NCI-H526 (cell line): ENCODE measurements at regions not wholly inside any gene's neighbourhood (a gene's known extent, or its start where the extent isn't known, plus 50 kb on each side); places are given as distances from the start of the nearest gene placed in this dataset.

Experiments used
- DNase-seq, 2 experiments: peaks; one replicate each; lab custom pipeline; 2025; lab: John Stamatoyannopoulos, UW

DNA sequence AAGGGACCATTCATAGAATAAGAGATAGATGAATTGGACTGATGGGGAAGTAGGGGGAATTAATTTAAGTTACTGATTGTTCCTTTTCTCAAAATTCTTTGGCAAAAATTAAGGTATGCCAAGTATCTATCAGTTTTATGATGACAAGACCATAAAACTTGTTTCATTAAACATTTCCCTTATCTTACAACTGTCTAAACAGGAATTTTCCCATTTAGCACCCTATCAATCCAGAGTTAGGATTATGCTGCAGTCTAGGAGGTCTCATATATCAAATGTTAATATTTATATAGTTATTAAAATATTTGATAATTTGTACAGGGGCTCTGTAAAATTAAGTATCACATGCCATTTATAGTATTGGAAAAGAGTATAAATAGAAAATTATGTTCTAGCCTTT, 51.5 kb upstream of the ARID1B start:
- no peak for DNase-seq

DNA sequence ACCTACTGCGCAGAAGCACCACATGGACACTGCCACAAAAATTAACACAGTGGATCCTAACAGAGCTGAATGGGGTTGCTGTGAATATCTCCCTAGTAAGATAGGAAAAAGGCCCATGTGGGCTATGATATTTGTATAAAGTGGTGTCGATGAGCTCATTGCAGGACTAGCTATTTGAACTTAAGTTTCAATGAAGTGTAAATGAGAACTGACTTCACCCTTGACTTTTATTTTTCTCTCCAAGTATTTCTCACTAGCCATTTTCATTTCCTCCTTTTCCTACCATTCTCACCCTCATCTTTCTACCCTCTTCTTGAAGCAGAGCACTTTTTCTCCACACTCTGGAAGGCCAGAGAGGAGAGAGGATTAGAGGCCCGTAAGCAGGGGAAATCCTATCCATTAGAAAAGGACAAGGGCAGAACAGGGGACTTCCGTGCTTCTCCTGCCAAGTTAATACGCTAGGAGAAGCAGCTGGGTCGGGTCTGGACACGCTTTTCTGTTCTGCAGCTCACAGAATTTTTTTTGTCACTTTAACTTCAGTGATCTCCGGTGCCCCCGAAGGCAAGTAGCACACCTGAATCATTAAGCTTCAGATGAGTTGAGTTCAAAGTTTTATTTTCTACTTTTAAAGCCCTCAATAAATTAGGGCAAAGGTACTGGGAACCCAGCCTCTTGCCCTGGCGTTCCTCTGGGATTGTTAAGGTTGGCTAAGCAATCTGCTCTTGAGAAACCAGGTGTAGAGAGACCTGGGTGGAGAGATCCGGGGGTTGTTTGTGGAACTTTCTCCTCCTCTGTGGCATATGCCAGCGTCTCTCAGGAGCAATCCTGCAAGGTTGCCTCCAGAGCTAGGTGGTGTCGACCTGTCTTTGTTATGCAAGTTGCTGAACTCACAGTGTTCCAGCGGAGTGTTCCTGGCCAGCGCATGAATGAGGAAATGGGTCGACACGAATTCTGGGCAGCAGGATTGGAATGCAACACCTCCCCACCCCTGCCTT, 56.2 kb upstream of the ARID1B start:
- DNase-seq = peak in 1 of 2 experiments; percentile 6

DNA sequence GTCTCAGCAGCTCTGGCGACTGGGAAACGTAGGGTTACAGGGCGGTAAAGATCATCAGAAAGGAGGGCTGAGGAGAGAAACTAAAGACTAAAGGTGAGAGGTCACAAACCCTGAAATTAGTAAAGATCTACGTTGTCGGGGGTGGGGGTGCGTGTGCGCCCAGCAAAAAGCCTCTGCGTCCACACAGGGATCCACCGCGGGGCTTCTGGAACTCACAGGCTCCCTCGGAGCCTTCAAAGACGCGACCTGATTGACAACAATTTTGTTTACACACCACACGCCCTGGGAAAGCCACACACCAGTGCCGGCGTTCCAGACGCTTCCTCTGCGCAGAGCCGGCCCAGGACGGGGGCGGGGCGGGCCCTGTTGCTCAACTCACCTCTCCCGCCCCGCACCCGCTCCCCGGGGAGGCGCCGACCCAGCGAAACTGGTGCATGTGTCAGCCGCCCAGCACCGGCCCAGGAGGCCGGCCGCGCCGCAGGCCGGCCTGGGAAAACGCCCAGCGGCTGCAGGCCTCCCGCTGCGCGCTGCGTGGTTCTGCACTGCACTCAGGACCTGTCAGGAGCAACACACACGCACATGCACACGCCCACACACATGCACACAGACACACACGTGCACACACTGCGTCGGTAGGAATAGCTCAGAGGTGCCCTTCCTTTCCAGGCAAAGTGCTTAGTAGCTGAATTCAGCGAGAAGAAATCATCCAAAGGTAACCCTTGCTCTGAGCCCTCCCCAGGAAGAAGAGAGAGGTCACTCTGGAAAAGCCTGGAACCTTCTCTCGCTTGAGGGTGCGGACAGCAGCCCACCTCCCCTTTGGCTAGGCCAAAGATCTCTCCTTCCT, 57.2 kb upstream of the ARID1B start:
- DNase-seq = peak; percentile 60 to 91

DNA sequence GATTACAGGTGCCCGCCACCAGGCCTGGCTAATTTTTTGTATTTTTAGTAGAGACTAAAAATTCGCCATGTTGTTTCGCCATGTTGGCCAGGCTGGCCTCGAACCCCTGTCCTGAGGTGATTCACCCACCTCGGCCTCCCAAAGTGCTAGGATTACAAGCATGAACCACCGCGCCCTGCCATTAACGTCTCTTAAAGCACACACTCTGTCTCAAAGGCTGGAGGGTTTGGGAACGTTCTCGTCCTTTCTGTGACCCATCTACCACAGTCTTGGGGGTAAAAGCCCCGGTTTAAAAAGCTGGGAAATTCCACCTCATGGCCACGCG, 57.8 kb upstream of the ARID1B start:
- no peak for DNase-seq

DNA sequence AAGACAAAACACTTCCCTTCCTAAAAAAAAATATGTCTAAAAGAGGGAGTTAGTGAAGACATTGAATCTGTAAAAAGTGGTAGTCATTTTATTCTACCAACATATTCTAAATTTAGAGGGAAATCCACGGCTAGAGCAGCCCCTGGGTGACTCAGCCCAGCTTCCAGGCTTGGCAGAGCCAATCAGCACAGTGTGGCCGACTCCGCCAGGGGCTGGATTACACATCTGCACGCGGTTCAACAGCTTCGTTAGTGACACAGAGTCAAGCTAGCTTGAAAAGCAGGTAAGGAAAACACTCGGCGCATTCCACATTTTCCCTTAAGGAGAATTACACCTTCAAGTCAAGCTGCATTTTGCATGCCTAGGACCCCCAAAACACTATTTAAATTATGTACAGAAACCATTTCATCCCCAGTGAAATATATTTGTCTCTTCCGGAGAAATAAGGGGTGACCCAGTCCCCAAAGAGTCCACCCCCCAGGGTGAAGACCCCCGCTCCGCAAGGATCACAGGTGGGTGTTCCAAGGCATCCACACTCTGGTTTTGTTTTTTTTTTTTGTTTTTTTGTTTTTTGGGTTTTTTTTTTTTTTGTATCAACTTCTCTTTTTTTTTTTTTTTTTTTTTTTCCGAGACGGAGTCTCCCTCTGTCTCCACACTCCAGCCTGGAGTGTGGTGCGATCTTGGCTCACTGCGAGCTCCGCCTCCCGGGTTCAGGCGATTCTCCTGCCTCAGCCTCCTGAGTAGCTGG, 58.4 kb upstream of the ARID1B start:
- no peak for DNase-seq

DNA sequence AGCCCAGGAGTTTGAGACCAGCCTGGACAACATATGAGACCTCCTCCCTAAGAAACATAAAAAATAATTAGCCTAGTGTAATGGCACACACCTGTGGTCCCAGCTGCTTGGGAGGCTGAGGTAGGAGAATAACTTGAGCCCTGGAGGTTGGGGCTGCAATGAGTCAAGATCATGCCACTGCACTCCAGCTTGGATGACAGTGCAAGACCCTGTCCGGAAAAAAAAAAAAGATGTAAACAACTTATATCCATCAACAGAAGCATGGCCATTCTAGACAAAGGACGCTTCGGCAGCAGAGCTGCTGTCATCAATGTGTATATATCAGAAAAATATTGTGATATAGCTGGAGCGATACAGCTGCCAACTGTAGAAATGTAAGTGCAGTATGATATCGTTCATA, 59.6 kb upstream of the ARID1B start:
- no peak for DNase-seq

DNA sequence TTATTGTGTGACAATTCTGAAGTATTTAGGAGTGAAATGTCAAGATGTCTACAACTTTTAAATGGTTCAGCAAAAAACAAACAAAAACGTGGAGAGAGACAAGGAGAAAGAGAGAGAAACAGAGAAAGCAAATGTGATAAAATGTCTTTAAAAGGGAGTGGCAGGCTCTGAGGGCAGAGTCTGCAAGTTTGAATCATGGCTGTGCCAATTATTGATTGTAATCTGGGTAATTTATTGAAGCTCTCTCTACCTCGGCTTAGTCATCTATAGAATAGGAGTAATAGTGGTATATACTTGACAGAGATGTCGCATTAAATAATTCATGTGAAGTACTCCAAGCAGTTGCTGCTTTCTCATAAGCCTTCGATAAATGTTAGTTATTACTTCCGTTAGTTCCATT, 61.3 kb upstream of the ARID1B start:
- DNase-seq = no peak

DNA sequence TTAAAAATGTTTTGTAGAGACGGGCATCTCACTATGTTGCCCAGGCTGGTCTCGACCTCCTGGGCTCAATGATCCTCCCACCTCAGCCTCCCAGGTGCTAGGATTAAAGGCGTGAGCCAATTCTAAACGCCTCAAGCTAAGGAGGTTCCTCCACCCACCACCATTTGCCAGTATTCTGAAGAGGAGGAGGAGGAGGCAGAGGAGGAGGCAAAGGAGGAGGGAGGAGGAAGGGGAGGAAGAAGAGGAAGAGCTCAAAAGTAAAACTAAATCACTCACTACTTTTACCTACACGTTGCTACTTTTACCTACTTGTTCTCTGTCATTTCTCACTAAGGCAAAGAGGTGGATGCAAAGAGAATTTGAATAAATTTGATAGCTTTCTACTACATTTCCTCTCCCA, 63.6 kb upstream of the ARID1B start:
- no peak for DNase-seq

DNA sequence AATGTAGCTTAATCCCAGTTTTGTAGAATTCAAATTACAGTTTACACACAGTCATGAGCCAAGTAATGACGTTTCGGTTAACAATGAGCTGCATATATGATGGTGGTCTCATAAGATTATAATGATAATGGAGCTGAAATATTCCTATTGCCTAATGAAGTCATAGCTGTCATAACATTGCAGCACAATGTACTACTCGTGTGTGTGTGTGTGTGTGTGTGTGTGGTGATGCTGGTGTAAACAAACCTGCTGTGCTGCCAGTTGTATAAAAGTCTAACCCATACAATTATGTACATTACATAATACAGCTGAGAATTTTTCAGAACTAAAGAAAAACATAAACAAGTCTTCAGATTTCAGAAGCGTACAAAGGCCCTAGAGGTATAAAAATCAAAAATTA, 66.7 kb upstream of the ARID1B start:
- no peak for DNase-seq

DNA sequence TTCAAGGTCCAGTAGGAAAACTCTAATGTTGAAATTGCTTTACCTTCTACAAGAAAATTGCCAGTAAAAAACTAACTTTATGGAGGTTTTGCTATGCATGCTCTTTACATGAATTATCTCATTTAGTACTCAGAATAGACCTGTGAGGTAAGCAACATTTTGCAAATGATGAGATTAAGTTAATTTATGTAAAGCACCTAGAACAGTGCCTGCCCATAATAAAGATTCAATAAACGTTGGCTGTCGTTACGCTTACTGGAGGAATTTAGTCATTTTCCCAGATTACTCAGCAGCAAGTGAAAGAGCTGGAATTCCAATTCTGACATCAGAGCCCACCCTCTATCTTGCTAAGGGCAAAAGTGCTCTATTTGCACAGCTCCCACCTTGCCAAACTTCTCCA, 69.4 kb upstream of the ARID1B start:
- DNase-seq = no peak

DNA sequence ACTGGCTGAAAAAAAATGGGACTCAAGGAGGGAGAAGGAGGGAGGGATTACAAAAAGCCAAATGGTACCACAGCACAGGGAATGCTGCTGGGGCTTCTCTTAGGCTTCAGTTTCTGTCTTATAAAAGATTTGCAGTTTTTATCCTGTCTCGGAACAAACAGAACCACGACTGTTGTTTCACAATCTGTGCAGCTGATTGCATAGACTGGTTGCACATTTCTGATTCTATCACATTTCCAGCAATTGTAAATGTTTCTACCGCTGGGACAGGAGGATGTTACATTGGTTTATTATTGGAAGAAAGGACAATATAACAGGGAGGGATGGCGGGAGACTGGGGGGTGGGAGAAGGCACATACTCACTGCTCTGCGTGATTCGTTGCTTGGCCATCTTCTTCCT, 73.5 kb upstream of the ARID1B start:
- DNase-seq = no peak

DNA sequence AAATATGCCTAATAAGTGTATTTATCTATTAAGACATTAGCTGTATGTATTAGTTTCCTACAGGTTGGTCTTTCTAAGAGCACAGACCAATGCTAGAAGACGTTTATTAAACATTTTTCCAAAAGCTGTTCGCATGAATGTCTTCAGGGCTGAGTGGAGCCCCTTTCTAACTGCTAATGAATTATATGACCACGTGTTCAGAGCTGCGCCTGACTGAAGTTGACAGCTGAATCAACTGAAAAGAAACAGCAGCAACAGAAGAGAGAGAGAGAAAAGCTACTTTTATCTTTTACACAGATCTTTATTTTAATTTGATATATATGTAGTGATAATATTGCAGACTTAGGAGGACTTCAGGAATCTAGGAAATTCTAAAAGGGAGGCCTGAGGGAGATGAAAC, 75.2 kb upstream of the ARID1B start:
- DNase-seq = no peak

DNA sequence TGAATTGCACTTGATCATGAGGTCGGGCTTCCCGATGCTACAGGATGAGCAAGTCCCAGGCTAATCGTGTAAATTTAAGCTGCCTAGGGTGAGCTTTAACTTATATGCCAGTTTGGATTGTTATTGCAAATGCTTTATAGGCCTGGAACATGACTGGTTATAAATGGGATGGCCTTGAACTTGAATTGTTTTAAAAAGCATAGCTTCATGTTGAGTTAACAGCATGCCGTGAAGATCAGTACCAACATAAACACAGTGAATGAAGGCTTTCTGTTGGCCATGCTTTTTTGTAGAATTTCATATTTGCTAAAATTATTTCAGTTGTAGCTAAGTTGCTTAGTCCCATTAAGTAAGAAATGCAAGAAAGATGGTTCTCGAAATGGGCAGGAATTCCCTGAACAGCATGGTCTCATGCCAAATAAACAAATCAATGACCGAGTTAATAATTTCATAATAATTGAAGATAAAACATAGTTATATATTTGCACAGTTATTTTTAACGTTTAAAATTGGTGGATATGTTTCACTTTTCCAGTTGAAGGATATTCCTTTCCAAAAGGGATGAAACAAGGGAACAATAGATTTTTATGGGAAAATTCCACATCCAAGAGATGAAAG, 76.6 kb upstream of the ARID1B start:
- no peak for DNase-seq

DNA sequence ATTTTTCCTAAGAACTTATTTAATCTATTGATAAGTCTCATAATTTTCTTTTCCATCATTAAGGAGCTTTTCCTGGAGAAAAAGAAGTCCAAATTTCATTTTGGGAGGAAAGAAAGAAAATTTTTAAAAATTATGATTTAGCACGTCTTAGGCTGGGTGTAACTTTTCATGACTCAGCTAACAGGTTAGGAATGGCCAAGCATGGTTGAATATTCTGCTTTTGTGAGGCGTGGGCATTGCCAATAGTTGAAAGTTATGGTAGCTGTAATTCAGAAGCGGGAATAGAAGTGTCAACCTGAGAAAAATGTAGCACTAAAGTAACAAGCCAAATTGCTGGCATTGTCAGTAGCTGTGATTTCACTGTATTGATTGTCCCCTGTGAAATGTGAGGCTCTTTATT, 77.2 kb upstream of the ARID1B start:
- no peak for DNase-seq

DNA sequence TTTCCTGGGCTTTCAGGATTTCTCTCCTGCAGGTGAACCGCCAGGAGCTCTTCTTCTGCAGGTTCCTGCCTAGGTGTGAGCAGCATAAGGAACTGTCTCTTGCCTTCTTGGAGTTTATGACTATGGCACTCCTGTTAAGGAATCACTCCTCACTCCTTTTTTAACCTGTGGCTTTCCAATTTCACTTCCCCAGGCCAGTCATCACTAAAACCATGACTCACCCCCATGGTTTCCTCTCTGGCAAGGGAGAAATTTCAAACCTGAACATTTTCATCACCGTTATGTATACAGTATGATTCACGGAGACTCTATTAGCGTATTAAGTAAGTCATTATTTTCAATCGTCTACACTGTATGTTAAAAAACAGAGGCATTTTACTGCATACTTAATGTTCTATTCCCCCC, 78.2 kb upstream of the ARID1B start:
- DNase-seq = no peak

DNA sequence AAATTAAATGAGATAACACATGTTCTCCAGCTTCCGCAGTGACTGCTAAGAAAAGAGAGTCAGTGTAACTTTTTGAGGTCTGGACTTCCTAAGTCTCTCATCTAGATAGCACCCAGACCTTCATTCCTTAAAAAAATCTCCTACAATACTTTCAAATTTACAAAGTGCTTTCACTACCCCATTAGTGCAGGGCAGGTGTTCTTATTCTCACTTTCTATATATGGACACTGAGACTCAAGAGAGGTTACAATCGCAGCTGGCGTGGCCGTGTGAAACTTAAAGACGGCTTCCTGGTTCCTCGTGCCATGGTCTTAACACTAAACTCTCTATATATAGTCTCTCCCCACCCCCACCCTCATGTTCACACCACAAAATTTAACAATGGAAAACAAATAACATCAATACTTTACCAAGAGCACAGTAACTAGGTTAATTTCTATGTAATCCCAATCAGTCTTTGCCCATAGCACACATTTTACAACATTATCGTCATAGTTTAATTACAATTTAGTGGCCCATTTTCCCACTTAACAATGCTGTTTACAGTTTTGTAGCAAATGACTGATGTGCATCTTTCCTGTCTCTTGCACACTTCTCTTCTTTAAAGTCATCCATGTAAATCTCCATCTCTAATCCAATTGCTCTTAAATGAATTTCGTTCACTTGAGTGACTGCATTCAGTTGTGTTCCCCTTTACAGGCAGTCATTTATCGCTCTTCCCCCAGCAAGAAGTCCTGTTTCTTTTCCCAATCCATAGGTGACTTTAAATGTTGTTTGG, 78.8 kb upstream of the ARID1B start:
- no peak for DNase-seq

DNA sequence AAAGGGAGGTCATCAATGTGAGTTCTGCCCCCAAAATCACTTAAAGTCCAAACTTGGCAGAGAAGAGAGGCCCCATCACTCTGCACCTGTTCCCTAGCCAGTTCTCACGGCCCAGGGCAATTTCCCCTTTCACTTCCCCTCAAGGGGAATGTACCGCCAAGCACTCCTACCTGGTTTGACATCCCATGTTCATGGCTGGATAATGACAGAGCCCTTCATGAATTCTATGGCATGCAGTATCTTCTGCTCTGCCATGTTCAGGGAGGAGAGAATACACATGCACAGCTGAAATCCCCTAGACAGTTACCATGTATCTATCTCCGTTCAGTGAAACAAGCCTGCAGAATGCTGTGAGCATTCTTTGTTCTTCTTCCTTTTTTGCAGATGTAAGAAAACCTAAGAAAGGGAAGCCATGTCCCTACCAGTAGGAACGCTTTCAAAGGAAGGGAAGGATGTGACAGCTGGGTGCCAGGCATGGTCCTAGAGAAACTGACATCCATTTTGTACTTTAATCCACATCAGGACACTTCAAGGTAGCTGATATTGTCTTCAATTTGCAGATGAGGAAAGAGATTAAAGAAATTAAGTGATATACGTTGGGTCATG, 79.8 kb upstream of the ARID1B start:
- DNase-seq = no peak

DNA sequence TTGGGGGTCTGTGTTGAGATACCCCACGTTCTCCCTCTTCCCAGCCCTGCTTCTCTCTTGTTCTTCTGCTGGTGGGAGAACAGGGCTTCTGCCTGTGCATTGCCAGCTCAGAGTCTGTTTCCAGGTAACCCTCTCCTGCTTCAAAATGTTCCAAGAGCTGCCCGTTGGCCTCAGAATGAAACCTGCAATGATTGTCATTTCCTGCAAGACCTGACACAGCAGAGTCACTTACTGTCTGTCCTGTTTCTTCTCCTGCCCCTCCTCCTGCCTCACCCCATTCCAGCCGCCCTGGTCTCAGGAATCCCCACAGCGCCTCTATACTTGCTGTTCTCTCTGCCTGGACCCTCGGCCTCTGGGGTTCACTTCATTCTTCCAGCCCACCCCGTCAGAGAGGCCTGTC, 81.4 kb upstream of the ARID1B start:
- DNase-seq = no peak

DNA sequence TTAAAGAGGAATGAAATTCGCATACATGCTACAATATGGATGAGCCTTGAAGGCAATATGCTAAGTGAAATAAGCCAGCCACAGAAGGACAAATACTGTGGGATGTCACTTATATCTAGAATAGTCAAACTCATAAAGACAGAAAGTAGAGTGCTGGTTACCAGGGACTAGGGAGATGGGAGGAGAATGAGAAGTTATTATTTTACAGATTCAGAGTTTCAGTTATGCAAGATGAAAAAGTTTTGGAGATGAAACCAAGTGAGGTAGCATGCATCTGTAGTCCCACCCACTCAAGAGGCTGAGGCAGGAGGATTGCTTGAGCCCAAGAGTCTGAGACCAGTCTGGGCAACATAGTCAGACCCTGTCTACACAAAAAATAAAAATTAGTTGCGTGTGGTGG, 82.5 kb upstream of the ARID1B start:
- no peak for DNase-seq

DNA sequence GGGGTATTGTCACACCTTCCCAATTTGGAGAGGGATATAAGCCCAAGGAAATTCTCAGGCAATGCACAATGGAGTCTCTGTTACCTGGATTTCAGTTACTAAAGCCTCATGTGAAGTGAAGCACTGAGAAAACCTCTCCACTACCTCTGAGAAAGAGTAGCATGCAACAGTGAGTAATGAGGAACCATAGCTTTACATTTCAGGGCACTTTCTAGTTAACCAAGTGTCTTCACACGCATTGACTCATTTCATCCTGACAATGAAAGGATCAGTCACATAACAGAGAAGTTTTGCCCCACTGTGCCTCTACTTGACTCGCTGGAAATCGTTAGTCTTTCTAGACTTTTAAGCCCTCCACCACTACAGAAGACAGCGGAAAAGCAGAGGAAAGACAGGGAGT, 86.2 kb upstream of the ARID1B start:
- no peak for DNase-seq

DNA sequence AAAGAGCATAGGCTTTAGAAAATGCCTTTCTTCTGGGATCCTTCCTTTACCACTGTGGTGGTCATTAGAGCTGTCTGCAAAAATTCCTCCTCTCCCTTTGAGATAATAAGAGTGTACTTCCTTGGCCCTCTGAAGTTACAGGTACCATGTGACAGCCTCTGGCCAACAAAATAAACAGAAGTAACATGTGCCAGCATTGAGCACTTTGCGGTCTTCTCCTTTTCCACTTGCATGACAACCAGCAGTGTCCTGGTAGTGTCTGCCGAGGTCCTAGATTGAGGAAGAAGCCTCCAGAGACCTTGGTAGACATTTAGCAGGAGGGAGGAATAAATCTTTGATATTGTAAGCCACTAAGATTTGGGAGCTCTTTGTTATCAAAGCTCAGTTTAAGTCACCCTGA, 87.5 kb upstream of the ARID1B start:
- no peak for DNase-seq
